ENCODE measurements at regions not wholly inside any gene's neighbourhood (a gene's known extent, or its start where the extent isn't known, plus 50 kb on each side); places are given as distances from the start of the nearest gene placed in this dataset.
A peak's percentile ranks its signal among the peaks of the same experiment; 100 is the strongest.

GRCh38 chr6:19100752-19101151 is 713.6 kb downstream of the RNF144B start:
- H3F3A ChIP-seq (ENCODE audit: insufficient read depth, low read length, poor library complexity, severe bottlenecking) = no peaks in the 10 kb centered on the region

GRCh38 chr6:19102936-19103335 is 715.8 kb downstream of the RNF144B start:
- Histone ChIP-seq H3K27me3 (ENCODE audit: insufficient read depth, low read depth, low read length) (no peaks in the 10 kb centered on the region), H3K9me3 (ENCODE audit: low read length) (no peaks in the 10 kb centered on the region), H2AFZ (ENCODE audit: low read depth, low read length) (no peak overlapping the region), H3K4me2 (ENCODE audit: low read length) (no peak overlapping the region), H3K36me3 (ENCODE audit: insufficient read depth, low read length) (no peaks in the 10 kb centered on the region), H3K79me2 (replicated peaks; ENCODE audit: insufficient read depth, low read length) (no peaks in the 10 kb centered on the region), H3K27ac (ENCODE audit: low read length) (no peak overlapping the region), H3K9ac (ENCODE audit: low read length) (no peak overlapping the region), H3F3A (ENCODE audit: insufficient read depth, low read length, poor library complexity, severe bottlenecking) (no peaks in the 10 kb centered on the region), H3K4me3 (ENCODE audit: low read length) (no peak overlapping the region), H3K9me2 (ENCODE audit: insufficient read depth, low read length) (no peaks in the 10 kb centered on the region), H4K20me1 (ENCODE audit: insufficient read depth) (no peaks in the 10 kb centered on the region)
- no peak for TF ChIP-seq SMC3 (conservative IDR thresholded peaks at IDR 0.05; ENCODE audit: poor library complexity)
- TF ChIP-seq TAF1 (IDR thresholded peaks at IDR 0.05; ENCODE audit: low read depth) = no peak
- no peak for TF ChIP-seq REST (IDR thresholded peaks at IDR 0.05; ENCODE audit: borderline replicate concordance)
- TF ChIP-seq RAD21 (conservative IDR thresholded peaks at IDR 0.05) = no peak
- no peak for TF ChIP-seq MXI1 (conservative IDR thresholded peaks at IDR 0.05; ENCODE audit: poor library complexity, severe bottlenecking)
- TF ChIP-seq EZH2 (IDR thresholded peaks at IDR 0.05; ENCODE audit: borderline replicate concordance, insufficient read depth, low read length, poor library complexity, severe bottlenecking) = no peak
- TF ChIP-seq EP300 (conservative IDR thresholded peaks at IDR 0.05; ENCODE audit: poor library complexity, severe bottlenecking) = no peak
- no peak for TF ChIP-seq POLR2AphosphoS5 (IDR thresholded peaks at IDR 0.05)
- TF ChIP-seq CTCF (IDR thresholded peaks at IDR 0.05; ENCODE audit: poor library complexity, severe bottlenecking) = no peak

More at GRCh38 chr6:19100752-19101151, 713.6 kb downstream of the RNF144B start:
- Histone ChIP-seq H3K9me2 (ENCODE audit: insufficient read depth, low read length) (no peaks in the 10 kb centered on the region), H3K4me3 (ENCODE audit: low read length) (no peak overlapping the region), H3K36me3 (ENCODE audit: insufficient read depth, low read length) (no peaks in the 10 kb centered on the region), H3K9me3 (ENCODE audit: low read length) (no peaks in the 10 kb centered on the region), H4K20me1 (ENCODE audit: insufficient read depth) (no peaks in the 10 kb centered on the region), H2AFZ (ENCODE audit: low read depth, low read length) (no peak overlapping the region), H3K27ac (ENCODE audit: low read length) (no peak overlapping the region), H3K9ac (ENCODE audit: low read length) (no peak overlapping the region), H3K27me3 (ENCODE audit: insufficient read depth, low read depth, low read length) (no peaks in the 10 kb centered on the region), H3K79me2 (replicated peaks; ENCODE audit: insufficient read depth, low read length) (no peaks in the 10 kb centered on the region), H3K4me2 (ENCODE audit: low read length) (no peak overlapping the region)
- no peak for TF ChIP-seq MXI1 (conservative IDR thresholded peaks at IDR 0.05; ENCODE audit: poor library complexity, severe bottlenecking)
- no peak for TF ChIP-seq RAD21 (conservative IDR thresholded peaks at IDR 0.05)
- TF ChIP-seq EP300 (conservative IDR thresholded peaks at IDR 0.05; ENCODE audit: poor library complexity, severe bottlenecking) = peak; percentile 20
- no peak for TF ChIP-seq SMC3 (conservative IDR thresholded peaks at IDR 0.05; ENCODE audit: poor library complexity)
- TF ChIP-seq POLR2AphosphoS5 (IDR thresholded peaks at IDR 0.05) = no peak
- no peak for TF ChIP-seq EZH2 (IDR thresholded peaks at IDR 0.05; ENCODE audit: borderline replicate concordance, insufficient read depth, low read length, poor library complexity, severe bottlenecking)
- TF ChIP-seq TAF1 (IDR thresholded peaks at IDR 0.05; ENCODE audit: low read depth) = no peak
